Loucy (cell line): ENCODE measurements at regions not wholly inside any gene's neighbourhood (a gene's known extent, or its start where the extent isn't known, plus 50 kb on each side); places are given as distances from the start of the nearest gene placed in this dataset.

Experiments
- EZH2phosphoT487 ChIP-seq: fragments of 200-600 bp; IDR thresholded peaks from 2 replicates; pipeline ENCODE4 v1.6.1; 2018; ENCODE audit warnings: antibody characterized with exemption, mild to moderate bottlenecking, moderate library complexity, borderline replicate concordance
- TF ChIP-seq, protein P1 (sequence below): fragments of 200-600 bp; sonication (generic); conservative IDR thresholded peaks from 2 replicates; pipeline ENCODE4 v1.5.1; 2014; ENCODE audit warnings: mild to moderate bottlenecking, antibody characterized with exemption, low read length

DNA sequence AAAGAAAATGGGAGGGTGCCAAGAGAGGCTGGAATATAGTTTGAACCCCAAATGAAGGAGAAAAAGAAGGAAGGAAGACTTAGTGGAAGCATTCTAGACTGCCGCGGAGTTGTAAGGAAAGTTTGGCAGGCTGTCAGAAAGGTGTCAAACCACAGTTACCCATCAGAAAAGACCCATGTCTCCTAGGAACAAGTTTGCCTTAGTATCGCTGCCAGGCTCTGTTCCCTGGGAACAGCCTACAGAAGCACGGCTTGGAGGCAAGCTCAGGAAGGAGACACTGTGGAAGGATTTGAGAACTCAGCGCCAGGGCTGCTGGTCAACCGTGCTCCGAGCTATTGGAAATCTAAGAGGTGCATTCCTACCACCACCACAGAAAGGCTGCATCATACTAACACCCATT lies 197.4 kb downstream of the RRAGC start:
- TF ChIP-seq, protein P1, sequence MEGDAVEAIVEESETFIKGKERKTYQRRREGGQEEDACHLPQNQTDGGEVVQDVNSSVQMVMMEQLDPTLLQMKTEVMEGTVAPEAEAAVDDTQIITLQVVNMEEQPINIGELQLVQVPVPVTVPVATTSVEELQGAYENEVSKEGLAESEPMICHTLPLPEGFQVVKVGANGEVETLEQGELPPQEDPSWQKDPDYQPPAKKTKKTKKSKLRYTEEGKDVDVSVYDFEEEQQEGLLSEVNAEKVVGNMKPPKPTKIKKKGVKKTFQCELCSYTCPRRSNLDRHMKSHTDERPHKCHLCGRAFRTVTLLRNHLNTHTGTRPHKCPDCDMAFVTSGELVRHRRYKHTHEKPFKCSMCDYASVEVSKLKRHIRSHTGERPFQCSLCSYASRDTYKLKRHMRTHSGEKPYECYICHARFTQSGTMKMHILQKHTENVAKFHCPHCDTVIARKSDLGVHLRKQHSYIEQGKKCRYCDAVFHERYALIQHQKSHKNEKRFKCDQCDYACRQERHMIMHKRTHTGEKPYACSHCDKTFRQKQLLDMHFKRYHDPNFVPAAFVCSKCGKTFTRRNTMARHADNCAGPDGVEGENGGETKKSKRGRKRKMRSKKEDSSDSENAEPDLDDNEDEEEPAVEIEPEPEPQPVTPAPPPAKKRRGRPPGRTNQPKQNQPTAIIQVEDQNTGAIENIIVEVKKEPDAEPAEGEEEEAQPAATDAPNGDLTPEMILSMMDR, result no peak
- TF ChIP-seq EZH2phosphoT487, result no peak
